Astrocyte (in vitro differentiated cells and primary cell): ENCODE measurements at regions not wholly inside any gene's neighbourhood (a gene's known extent, or its start where the extent isn't known, plus 50 kb on each side); places are given as distances from the start of the nearest gene placed in this dataset.

Source experiments
- CTCF ChIP-seq: IDR thresholded peaks from 2 replicates; pipeline ENCODE4 v1.5.1; 2011; ENCODE audit warnings: low read depth, mild to moderate bottlenecking, inconsistent platforms, low read length, moderate library complexity; ENCODE audit not compliant: insufficient read depth
- EZH2 ChIP-seq: IDR thresholded peaks from 2 replicates; pipeline ENCODE4 v1.6.1; 2012; ENCODE audit warnings: mild to moderate bottlenecking, low read length, inconsistent platforms; ENCODE audit not compliant: insufficient read depth

- TF ChIP-seq CTCF = no peak
- TF ChIP-seq EZH2 = no peak
Observed at GRCh38 chr5:125517973-125518550, 771.6 kb upstream of the ZNF608 start.
